ENCODE measurements at regions not wholly inside any gene's neighbourhood (a gene's known extent, or its start where the extent isn't known, plus 50 kb on each side); places are given as distances from the start of the nearest gene placed in this dataset.
"Not testable (repeated sequence)": the region's sequence is repeated elsewhere in the genome, so short reads cannot be mapped to it uniquely, and the experiment has no call there.

DNA sequence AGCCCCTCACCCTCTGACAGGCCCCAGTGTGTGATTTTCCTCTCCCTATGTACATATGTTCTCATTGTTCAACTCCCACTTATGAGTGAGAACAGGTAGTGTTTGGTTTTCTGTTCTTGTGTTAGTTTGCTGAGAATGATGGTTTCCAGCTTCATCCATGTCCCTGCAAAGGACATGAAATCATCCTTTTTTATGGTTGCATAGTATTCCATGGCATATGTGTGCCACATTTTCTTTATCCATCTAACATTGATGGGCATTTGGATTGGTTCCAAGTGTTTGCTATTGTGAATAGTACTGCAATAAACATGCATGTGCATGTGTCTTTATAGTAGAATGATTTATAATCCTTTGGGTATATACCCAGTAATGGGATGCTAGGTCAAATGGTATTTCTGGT is 223.7 kb upstream of the VLDLR start:
- DNase-seq, result not testable (repeated sequence)

DNA sequence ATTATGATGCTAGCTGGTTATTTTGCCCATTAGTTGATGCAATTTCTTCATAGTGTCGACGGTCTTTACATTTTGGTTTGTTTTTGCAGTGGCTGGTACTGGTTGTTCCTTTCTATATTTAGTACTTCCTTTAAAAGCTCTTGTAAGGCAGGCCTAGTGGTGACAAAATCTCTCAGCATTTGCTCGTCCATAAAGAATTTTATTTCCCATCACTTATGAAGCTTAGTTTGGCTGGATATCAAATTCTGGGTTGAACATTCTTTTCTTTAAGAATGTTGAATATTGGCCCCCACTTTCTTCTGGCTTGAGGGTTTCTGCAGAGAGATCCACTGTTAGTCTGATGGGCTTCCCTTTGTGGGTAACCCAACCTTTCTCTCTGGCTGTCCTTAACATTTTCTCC is 219.8 kb upstream of the VLDLR start:
- not testable (repeated sequence) for DNase-seq

DNA sequence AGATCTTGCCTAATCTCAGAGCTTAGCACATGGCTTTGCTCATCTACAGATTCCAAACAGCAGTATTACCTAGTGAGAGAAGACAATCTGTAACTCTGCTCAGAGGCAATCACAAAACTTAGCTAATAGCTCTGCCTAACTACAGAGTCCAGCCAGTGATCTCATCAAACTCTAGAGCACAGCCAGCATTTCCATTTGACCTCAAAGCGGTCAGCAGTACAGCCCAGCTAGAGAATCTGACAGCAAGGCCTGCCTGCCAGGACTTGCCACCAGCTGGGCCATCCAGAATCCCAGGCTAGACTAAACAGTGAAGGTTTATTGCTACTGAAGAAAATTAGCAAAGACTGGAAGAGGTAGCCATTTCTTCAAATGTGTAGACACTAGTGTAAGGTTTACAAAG is 217.9 kb upstream of the VLDLR start:
- no peak for DNase-seq

DNA sequence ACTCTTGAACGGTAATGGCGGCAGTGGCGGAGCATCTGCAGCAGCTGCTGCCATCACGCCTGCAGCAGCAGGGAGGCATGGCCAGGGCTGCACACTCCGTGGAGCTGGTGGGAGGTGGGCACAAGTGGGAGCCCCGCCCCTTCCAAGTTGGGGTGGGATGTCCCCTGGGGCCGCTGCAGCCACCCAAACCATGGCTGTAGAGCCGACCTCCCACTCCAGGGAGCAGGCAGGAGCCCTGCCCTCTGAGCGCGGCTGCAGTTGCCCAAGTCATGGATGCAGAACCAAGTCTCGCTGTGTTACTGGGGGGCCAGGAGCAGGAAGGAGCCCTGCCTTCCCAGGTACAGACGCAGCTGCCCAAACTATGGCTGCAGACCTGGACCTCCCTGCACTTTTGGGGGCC is 215.3 kb upstream of the VLDLR start:
- no peak for DNase-seq

DNA sequence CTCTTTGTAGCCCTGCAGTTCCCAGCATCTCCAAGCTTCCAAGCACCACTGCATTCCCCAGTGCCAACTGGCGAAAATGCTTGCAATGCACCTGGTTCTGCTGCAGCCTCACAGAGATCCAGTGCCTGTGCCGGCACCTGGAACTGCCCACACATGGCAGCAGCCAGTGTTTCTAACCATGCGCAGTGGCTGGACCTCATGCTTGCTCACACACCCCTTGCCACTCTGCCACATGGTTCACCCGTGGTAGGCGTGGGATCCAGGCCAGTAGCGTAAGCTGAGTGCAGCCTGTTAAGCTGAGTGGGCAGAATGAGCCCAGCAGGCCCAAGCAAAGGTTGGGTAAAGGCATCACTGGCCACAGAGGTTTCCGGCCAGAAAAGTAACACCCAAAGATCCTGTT is 214.1 kb upstream of the VLDLR start:
- DNase-seq, result no peak

DNA sequence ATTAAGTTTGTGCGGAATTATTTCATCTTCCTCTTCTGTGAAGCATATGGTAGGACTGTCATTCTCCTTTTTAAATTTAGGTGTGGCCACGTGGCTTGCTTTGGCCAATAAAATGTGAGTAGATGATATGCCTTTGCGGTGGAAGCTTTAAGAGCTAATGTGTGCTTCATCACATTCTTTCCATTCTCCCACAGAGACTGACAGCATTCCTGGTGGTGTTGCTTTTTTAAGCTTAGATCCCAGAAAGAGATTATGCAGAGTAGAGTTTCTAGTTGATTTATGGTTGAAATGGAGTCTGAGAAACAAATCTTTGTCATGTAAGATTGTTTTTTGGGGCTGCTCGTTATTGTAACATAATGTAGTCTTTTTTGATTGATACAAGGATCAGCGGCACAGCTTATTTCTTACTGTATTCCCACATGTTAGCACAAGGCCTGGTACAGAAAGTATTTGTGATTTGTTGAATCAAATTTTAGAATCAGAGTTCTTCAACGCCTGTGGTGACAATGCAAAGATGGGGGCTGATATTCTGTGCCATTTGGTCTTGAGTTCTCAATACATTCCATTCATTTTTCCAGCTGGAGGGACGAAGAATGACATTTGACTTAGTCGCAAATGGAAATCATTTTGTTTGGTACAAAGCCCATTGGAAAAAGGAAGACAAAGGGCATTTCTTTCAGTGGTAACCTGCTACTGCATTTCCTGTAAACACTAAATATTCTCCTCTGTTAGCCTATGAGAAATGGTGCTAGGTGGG is 209.9 kb upstream of the VLDLR start:
- DNase-seq, result no peak

DNA sequence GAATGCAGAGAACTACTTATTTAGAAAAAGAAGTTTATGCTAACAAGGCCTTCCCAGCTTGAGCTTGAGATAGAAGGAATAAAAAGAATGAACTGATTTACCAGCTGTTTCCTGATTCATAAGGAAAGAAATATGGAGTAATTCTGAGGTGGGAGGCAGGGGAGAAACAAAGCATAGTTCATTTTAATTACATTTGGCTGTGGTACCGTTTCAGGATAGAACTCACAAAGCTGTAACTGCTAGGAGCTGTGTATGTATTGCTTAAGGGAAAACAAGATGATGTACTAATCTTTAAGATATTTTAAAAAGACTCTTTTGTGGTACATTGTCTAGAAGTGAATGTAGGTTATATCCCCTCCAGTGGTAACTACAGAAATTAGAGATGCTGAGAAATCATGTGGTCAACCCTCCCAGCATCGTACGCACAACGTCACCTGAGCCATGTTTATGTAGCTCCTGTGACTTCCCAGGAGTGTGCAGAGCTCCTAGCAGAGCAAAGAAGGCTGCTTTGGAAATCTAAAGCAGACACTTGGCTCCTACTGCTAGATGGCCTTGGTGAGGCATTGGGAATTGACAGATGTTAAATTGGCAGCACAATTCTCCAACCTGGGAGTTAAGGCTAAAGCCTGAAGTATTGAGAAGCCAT is 208.3 kb upstream of the VLDLR start:
- DNase-seq, result no peak

DNA sequence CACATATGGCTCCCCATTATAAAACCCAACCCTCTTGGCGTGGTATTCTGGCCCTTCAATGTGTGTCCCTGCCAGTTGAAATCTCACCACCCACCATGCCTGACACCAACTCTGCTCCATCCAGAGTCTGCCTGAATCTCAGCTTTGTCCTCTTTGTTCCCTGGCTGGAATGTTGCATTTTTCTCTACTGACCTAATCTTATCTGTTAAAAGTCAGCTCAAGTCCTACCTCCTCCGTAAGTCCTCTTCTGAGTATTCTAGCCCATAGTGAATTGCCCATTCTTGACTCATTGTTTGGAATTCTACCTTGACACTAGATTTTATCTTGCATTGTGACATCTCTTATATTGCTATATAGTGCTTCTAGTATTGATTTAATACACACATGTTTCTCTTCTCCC is 207.1 kb upstream of the VLDLR start:
- no peak for DNase-seq

DNA sequence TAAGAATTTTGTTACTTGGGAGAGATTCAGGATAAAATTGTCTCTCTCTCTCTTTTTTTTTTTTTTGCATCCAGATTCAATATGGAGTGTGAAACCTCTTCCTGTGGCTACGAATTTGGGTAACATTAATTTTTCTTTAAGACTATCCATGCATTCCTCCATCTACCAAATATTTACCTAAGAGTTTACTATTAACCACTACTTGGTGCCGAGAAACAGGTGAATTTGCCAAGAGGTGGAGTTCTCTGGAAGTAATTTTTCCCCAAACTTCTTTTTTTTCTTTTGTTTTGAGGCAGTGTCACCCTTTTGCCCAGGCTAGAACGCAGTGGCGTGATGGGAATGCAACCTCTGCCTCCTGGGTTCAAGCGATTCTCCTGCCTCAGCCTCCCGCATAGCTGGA is 206.3 kb upstream of the VLDLR start:
- no peak for DNase-seq

DNA sequence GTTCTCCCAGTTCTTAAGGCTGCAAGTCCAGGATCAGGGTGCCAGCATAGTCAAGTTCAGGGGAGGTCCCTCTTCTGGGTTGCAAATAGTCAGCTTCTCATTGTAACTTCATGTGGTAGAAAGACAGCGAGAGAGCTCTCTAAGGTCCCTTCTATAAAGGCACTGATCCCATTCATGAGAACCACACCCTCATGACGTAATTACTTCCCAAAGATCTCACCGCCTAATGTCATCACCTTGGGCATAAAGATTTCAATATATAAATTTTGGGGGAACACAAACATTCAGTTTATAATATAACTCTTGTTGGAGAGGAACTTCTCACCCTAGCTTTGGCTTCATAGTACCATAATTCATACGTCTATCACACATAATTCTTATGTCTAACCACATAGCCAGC is 203.9 kb upstream of the VLDLR start:
- DNase-seq, result no peak

DNA sequence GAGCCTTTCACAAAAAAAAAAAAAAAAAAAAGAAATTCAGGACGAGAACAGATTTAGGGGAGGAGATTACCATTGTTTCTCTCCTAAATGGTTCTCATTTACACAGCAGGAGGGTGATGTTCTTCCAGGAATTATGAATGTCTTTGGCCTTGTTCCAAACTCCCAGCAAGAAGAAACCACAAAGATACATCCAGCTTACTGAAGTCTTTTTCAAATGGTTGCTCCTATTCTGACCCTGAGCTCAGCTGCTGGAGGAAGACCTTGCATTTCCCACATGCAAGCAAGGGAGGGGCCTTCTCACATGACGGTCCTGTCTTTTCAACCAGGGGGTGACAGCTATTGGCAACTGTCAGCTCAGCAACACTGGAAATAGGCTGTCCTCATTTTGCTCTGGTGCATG is 203.0 kb upstream of the VLDLR start:
- DNase-seq, result no peak

DNA sequence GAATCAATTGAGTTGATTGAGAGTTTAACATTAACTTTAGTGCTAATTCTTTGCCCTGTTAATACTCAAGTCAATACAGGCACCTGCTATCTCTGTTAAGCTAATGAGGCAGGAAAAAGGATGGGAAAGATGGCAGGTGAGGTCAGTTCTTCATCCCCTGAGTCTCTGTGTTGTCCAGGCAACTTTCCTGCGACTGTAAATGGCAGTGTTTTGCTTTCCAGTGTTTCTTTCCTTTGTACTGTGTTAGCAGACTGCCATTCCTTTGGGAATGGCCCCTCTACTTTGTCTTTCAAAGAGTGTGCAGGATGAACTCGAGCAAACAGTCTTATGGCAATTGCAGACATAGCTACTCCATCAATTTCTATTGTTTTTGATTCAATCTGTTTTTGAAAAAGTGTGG is 202.2 kb upstream of the VLDLR start:
- DNase-seq, result no peak

DNA sequence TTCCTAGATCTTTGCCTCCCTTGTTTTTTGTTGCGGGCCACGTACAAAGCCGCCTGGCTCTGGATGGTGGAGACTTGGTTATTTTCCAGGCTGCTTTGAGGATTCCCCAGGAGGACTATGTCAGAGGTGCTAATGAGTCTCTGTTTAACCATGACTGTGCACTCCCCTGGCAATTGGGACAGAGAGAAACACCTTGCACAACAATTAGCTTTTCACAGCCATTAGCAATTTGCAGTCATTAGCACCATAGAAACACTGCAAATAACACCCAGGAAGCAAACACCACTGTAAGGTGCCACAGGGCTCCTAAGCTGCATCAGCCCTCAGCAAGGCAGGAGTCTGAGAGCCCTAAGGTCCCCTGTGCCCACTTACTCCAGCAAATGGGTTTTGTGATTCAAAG is 201.0 kb upstream of the VLDLR start:
- DNase-seq, result no peak

DNA sequence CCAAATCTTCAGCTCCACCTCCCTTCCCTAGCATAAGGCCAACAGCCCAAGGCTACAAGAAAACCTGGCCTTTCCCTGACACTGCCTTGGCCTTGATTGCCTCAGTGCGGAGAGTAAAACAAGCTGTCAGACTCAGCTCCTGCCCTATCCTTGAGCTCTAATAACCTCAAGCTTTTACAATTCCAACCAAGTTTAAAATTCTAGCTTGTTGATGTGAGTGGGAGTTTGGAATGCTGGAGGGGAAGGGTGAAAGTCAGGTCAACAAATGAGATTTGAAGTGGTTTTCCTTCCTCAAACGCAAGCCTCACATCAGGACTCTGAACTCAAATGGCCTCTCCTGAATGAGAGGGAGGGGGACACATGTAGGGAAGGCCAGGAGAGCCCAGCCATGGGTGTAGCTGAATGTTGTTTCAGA is 197.0 kb upstream of the VLDLR start:
- no peak for DNase-seq

DNA sequence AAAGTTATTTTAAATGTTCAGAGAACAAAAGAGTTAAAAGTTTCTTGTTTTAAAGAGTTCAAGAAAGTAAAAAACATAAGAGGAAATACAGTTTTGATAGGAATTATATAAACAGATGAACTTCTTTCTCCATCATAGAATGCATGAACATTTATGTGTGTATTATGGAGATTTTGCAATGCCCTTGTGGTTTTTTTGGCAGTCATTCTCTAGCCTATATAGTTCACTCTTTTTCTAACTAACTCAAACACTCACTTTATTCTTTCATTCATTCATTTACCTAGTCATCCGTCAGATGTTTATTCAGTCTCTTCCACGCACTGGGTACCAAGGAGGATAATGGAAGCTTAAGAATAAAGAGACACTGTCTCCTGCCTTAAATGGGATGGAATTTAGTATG is 195.9 kb upstream of the VLDLR start:
- no peak for DNase-seq

DNA sequence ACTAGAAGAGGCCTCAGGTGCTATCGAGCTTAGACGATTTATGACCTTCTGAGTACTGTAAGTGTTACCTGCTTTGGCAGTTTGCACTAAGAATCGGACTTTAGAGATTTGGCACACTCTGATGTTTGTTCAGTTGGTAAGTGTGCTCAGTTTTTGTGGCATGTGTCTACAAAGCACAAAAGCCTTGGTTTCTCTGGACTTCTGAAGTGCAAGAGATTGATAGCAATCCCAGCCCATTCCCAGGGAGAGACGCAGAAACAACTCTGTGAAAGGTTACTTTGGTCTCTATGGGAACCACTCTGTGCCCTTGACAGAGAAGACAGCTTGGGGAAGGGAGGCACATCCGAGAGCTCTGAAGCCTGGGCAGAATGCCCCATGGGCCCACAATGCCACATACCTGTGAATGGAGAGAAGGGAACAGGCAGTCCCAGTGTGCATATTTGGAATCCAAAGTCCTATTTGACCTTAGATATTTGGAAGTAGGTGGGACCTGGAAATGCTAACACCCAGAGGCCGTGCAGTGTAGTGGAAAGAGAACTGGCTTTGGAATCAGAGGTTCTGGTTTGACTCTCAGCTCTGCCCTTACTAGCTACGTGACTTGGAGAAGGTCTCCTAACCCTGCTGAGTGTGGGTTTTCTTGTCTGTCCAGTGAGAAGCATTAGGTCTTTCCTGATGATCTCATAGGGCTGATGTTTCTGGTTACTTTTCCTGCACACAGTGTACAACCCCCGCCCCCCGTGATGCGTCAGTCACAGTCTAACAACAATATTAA is 194.3 kb upstream of the VLDLR start:
- DNase-seq, result peak; percentile 68

DNA sequence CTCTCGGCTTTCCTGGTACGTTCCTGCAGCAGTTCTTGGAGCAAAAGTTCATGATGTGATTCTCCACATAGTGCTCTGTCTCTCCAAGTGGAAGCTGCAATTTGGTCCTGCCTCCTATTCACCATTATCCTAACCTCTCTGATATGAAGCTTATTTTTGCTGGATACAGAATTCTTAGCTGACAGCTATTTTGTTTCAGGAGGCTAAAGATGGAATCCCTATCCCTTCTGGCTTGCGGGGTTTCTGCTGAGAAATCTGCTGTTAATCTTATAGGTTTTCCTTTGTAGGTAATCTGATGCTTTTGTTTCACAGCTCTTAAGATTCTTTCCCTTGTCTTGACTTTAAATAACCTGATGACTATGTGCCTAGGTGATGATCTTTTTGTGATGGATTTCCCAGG is 181.6 kb upstream of the VLDLR start:
- no peak for DNase-seq

DNA sequence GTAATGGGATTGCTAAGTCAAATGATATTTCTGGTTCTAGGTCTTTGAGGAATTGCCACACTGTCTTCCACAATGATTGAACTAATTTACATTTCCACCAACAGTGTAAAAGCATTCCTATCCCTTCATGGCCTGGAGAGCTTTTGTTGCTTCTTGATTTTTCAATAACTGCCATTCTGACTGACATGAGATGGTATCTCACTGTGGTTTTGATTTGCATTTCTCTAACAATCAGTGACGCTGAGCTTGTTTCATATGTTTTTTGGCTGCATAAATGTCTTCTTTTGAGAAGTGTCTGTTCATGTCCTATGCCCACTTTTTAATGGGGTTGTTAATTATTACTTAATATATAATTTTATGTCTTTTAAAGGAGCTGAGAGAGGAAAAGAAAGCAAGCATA is 177.7 kb upstream of the VLDLR start:
- DNase-seq, result not testable (repeated sequence)

DNA sequence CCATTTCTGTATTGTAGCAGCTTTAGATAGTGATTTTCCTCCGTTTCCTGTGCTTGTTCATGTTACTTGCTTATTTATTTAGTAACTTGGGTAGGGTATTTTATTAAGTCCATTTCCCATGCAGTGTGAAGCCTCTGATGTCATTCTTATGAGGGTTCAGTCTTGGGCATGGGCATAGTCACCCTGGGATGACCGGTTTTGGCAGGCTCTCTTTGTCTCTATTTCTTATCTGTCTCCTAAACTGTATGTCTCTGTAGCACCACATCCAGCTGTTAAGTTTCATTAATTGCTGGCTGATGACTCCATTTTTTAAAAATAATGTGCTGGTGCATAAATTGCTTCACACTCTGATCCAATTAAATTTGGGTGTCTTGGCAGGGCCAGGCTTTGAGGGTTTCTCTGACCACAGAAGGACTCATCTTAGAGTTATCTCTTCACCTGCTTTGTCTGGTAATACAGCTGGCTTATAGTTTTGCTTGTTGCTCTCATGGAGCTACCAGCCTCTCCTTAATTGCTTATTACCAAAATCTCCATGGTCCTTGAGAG is 173.3 kb upstream of the VLDLR start:
- DNase-seq, result no peak

DNA sequence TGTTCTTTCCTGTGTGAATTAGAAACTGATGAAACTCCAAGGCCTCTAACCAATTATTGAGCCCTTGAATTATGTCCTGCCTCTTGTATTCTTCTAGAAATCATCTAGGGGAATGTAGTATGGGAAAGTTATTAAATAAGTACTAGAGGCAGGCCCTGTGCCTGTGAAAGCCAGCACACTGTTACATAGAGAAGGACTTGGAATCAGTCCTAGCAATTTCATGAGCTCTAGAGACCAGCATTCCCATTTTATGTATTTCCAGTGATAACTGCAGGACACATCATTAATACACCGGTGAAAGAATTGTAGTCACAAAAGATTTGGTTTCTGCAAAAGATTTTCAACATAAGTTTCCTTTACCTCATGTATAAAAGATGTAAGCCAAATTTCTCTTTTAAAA is 168.5 kb upstream of the VLDLR start:
- DNase-seq, result no peak

DNA sequence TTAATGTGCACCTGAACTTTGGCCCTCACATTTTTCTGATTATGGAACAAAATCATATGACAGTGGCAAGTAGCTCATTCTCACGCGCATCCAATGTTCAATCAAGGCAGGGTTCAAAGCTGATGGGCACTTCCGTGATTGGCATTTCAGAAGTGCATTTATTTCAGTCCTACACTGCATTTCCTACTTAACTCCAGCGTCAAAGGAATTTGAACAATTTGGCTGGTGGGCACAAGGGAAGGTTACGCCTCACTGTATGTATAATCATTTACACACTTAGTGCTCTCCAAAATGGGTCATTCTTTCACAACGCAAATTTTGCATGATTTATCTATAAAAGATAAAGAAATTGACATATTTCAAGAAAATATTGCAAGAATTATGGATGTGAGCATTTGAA is 167.9 kb upstream of the VLDLR start:
- DNase-seq, result no peak

DNA sequence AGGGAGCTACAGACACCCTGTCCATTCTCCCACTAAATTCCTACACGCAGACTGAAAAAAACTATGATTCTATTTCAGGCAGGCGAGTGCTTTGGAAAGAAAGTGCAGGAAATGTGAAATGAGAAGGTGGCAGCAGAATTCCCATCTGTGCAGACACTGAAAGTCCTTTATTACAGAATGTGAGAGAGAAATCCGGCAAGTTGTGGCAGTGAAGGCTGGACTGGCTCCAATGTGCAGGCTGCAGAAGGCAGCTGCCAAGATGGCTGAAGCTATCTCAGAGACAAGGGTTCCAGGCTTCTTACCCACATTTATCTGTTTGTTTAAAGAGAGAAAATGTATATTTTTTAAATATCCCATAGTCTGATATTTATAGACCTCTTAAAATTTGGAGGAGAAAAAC is 161.8 kb upstream of the VLDLR start:
- DNase-seq, result no peak

DNA sequence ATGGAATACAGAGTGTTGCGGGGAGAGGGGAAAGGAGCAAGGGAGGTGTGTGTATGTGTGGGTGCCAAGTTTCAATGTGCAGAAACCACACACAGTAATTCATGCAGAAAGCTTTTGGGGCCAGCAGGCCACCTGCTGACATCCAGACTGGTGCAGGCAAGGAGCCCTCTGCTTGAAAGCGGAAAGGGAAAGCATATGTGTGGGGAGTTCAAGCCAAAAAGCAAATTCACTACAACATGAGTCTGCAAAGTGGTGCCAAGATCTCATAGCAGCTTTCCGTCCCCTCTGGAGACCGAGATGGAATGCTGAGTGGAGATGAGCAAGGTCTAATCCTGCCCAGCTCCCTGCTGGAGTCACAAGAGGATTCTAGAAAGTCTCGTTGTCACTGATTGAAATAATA is 159.7 kb upstream of the VLDLR start:
- no peak for DNase-seq

DNA sequence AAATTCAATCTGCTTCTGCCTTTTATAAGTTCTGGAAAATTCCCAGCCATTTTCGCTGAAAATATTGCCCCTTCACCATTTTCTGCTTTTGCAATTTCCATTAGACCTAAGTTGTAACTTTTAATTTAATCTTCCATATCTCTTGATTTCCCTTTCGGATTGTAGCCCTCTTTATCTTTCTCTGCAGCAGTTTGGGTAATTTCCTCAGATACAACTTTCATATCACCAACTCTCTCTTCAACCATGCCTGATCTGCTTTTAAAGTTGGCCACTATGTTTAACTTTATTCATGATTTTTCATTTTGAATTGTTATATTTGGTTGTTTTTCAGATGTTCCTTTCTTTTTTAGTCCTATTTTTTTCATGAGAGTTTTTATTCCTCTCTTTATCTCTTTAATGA is 157.0 kb upstream of the VLDLR start:
- DNase-seq, result no peak
